SK-N-SH treated with all-trans-retinoic acid at 6 μM for 48 hours (cell line): ENCODE measurements at regions not wholly inside any gene's neighbourhood (a gene's known extent, or its start where the extent isn't known, plus 50 kb on each side); places are given as distances from the start of the nearest gene placed in this dataset.
"Not testable (repeated sequence)": the region's sequence is repeated elsewhere in the genome, so short reads cannot be mapped to it uniquely, and the experiment has no call there.

Source experiments
- TOX ChIP-seq: fragments of 250-450 bp; sonication (Bioruptor Pico); IDR thresholded peaks from 2 replicates; pipeline ENCODE4 v1.8.0; 2021; ENCODE audit warnings: mild to moderate bottlenecking, moderate library complexity, borderline replicate concordance
- ZFP3 ChIP-seq: fragments of 250-450 bp; sonication (Bioruptor Pico); IDR thresholded peaks from 2 replicates; pipeline ENCODE4 v1.5.0; 2020; ENCODE audit warnings: mild to moderate bottlenecking, moderate library complexity

GRCh38 chrX:52568146-52568545, 51.3 kb upstream of the XAGE1B start:
- TF ChIP-seq ZFP3, TOX (CRISPR knock-in tag): not testable (repeated sequence)
